ENCODE measurements at regions not wholly inside any gene's neighbourhood (a gene's known extent, or its start where the extent isn't known, plus 50 kb on each side); places are given as distances from the start of the nearest gene placed in this dataset.

GRCh38 chr15:85306946-85307686 lies 73.3 kb upstream of the AKAP13 start:
- BruUV-seq (replicated peaks), result no TSS peak
- ChIA-PET CTCF (no interaction called here), POLR2A (ENCODE audit: unreplicated experiment) (interaction anchor here (0.6 kb wide), 1 partner anchor 387 kb away, joined by 5 read pairs; no protein-coding TSS in a partner anchor)
- no peaks in the 10 kb centered on the region for H3K9me2 ChIP-seq (replicated peaks; ENCODE audit: low read length)
- no peaks in the 10 kb centered on the region for H4K20me1 ChIP-seq (ENCODE audit: low read length)
- H3K4me2 ChIP-seq (ENCODE audit: low read length), result no peak overlapping the region
- no peak overlapping the region for H3K27ac ChIP-seq (ENCODE audit: low read length)
- H3K36me3 ChIP-seq (ENCODE audit: low read depth, low read length), result no peaks in the 10 kb centered on the region
- no peaks in the 10 kb centered on the region for H3K79me2 ChIP-seq (ENCODE audit: low read length)
- no peak overlapping the region for H3K9ac ChIP-seq (ENCODE audit: low read length)
- H3K9me3 ChIP-seq (ENCODE audit: low read length), result no peaks in the 10 kb centered on the region
- intact Hi-C loops (cut with micrococcal nuclease), result no loop called here
- no peak overlapping the region for H3K4me3 ChIP-seq (ENCODE audit: low read length)
- H3F3A ChIP-seq (ENCODE audit: low read length, unreplicated experiment), result no peaks in the 10 kb centered on the region
- DNase-seq, result no peak
- no peak overlapping the region for H2AFZ ChIP-seq (ENCODE audit: low read length)
- TF ChIP-seq EZH2 (IDR thresholded peaks at IDR 0.05; ENCODE audit: low read length, unreplicated experiment), result no peak
- no peak for TF ChIP-seq CTCF (conservative IDR thresholded peaks at IDR 0.05; ENCODE audit: low read depth, low read length)
- TF ChIP-seq EZH2phosphoT487 (IDR thresholded peaks at IDR 0.05; ENCODE audit: borderline replicate concordance, low read length), result no peak
- no peak for ATAC-seq
- H3K27me3 ChIP-seq (ENCODE audit: low read length), result no peaks in the 10 kb centered on the region
- H3K4me1 ChIP-seq (ENCODE audit: insufficient read depth, low read length), result no peaks in the 10 kb centered on the region

GRCh38 chr15:85307687-85308045 lies 72.7 kb upstream of the AKAP13 start:
- Histone ChIP-seq H3F3A (ENCODE audit: low read length, unreplicated experiment) (no peaks in the 10 kb centered on the region), H3K27me3 (ENCODE audit: low read length) (no peaks in the 10 kb centered on the region), H3K9ac (ENCODE audit: low read length) (no peak overlapping the region), H3K79me2 (ENCODE audit: low read length) (no peaks in the 10 kb centered on the region), H3K4me2 (ENCODE audit: low read length) (no peak overlapping the region), H3K36me3 (ENCODE audit: low read depth, low read length) (no peaks in the 10 kb centered on the region), H3K27ac (ENCODE audit: low read length) (no peak overlapping the region), H4K20me1 (ENCODE audit: low read length) (no peaks in the 10 kb centered on the region), H3K9me2 (replicated peaks; ENCODE audit: low read length) (no peaks in the 10 kb centered on the region), H2AFZ (ENCODE audit: low read length) (no peak overlapping the region), H3K4me1 (ENCODE audit: insufficient read depth, low read length) (no peaks in the 10 kb centered on the region), H3K9me3 (ENCODE audit: low read length) (no peaks in the 10 kb centered on the region), H3K4me3 (ENCODE audit: low read length) (no peak overlapping the region)
- no TSS peak for BruUV-seq (replicated peaks)
- ChIA-PET CTCF (no interaction called here), POLR2A (ENCODE audit: unreplicated experiment) (no interaction called here)
- intact Hi-C loops (cut with micrococcal nuclease), result no loop called here
- no peak for ATAC-seq
- TF ChIP-seq CTCF (conservative IDR thresholded peaks at IDR 0.05; ENCODE audit: low read depth, low read length), result no peak
- TF ChIP-seq EZH2phosphoT487 (IDR thresholded peaks at IDR 0.05; ENCODE audit: borderline replicate concordance, low read length), result no peak
- no peak for TF ChIP-seq EZH2 (IDR thresholded peaks at IDR 0.05; ENCODE audit: low read length, unreplicated experiment)
- no peak for DNase-seq

GRCh38 chr15:85311647-85312046 lies 68.8 kb upstream of the AKAP13 start:
- no peak for TF ChIP-seq CTCF (conservative IDR thresholded peaks at IDR 0.05; ENCODE audit: low read depth, low read length)
- no peak for TF ChIP-seq EZH2phosphoT487 (IDR thresholded peaks at IDR 0.05; ENCODE audit: borderline replicate concordance, low read length)
- no peak for TF ChIP-seq EZH2 (IDR thresholded peaks at IDR 0.05; ENCODE audit: low read length, unreplicated experiment)
- Histone ChIP-seq H2AFZ (ENCODE audit: low read length) (no peak overlapping the region), H3K9me3 (ENCODE audit: low read length) (no peaks in the 10 kb centered on the region), H3K9ac (ENCODE audit: low read length) (no peak overlapping the region), H3K4me2 (ENCODE audit: low read length) (no peak overlapping the region), H3K79me2 (ENCODE audit: low read length) (no peaks in the 10 kb centered on the region), H3K4me1 (ENCODE audit: insufficient read depth, low read length) (peaks cover 5% of the 10 kb centered on the region), H3K4me3 (ENCODE audit: low read length) (no peak overlapping the region), H3K27ac (ENCODE audit: low read length) (no peak overlapping the region), H3K9me2 (replicated peaks; ENCODE audit: low read length) (no peaks in the 10 kb centered on the region), H4K20me1 (ENCODE audit: low read length) (no peaks in the 10 kb centered on the region), H3K27me3 (ENCODE audit: low read length) (no peaks in the 10 kb centered on the region), H3F3A (ENCODE audit: low read length, unreplicated experiment) (no peaks in the 10 kb centered on the region), H3K36me3 (ENCODE audit: low read depth, low read length) (no peaks in the 10 kb centered on the region)
- intact Hi-C loops (cut with micrococcal nuclease), result no loop called here
- CTCF ChIA-PET, result no interaction called here
- POLR2A ChIA-PET (ENCODE audit: unreplicated experiment), result no interaction called here
- DNase-seq (no peak), ATAC-seq (no peak)
- no TSS peak for BruUV-seq (replicated peaks)

All from PC-3 (cell line).